Stimulated activated CD4-positive, alpha-beta T cell treated with anti-CD3 and anti-CD28 coated beads, Interleukin-2, amount 100 ng/mL, for 48 hours (primary cell): ENCODE measurements at regions not wholly inside any gene's neighbourhood (a gene's known extent, or its start where the extent isn't known, plus 50 kb on each side); places are given as distances from the start of the nearest gene placed in this dataset.
"Not testable (repeated sequence)": the region's sequence is repeated elsewhere in the genome, so short reads cannot be mapped to it uniquely, and the experiment has no call there.

Experiments used
- DNase-seq, 2 donors: peaks; one replicate each; pipeline ENCODE4 v3.0.0-alpha.2; 2020

DNA sequence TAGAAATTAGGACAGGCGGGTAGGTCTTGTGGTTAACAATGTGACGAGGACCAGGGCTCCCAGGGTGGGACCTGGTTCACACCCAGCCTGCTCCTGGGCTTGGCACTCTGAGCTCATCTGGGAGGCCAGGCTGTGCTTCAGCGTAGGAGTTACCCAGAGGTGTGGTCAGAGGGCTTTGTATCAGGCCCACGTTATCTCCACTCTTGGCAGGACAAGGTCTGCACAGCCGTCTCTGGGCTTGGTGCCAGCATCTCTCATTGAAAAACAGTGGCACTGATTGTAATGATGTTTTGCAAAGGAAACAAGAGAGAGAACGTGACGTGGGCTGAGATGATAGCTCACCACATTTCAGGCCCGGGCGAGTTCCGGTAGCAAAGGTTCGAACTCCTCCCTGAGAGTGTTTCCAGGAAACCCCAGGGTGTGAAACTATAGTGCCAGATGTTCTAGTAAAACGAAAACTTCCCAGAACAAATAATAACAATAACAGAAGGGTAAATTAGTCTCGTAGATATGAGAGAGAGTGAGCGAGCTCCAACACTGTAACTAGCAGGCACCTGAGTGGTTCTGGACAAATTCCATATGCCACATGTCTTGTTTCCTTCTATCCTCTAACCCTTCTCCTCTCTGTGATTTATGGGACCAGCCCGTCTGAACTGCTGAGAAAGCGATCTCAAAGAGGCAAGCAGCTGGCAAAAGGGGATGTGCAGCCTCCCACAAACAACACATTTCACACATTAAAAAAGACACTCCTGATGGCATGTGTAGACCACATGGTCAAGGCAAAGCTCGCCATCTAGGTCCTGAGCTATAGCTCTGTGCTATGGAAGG lies 227.3 kb downstream of the KTN1 start:
- peak; percentile 46 to 49 for DNase-seq

DNA sequence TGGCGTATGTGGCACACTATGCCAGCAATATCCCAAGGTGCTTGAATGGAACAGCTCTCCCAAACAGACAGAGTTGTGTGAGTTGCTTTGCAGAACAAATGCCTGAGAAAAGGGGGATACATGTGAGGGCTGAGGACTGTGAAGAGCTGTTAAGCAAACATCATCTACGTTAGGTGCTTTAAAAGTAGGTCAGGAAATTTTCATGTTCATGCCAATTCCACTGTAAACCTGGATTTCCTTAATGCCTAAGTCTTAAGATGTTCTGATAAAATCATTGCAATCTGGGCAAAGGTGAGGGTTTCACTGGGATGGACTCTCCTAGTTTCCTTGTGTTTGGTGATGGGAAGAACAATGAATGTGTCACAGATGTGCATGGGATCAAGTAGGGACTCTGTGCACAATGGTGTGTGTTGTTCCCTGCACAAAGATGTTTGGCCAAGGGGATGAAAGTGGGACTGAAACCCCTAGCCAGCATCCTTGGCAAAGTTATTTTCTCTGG lies 227.9 kb downstream of the KTN1 start:
- DNase-seq, result no peak

- DNase-seq, result no peak
Measured at GRCh38 chr14:55813630-55814029, 233.6 kb downstream of the KTN1 start.

DNA sequence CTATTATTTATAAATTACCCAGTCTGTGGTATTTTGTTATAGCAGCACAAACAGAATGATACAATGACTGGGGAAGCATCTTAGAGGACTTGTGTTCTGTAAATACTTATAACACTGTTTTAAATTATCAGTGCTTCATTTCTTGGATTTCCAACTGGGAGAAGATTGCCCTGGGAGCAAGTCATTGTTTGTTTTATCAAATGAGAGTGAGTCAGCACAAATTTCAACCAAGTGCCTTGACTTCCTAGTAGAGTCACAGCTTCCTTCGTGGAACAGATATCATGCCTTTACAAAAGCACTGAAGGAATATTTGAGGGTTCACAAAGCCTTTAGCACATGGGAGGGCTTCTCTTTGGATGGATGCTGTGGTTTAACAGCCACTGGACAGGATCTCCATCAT lies 234.1 kb downstream of the KTN1 start:
- DNase-seq, result no peak

GRCh38 chr14:55814873-55815272 lies 234.9 kb downstream of the KTN1 start:
- no peak for DNase-seq

DNA sequence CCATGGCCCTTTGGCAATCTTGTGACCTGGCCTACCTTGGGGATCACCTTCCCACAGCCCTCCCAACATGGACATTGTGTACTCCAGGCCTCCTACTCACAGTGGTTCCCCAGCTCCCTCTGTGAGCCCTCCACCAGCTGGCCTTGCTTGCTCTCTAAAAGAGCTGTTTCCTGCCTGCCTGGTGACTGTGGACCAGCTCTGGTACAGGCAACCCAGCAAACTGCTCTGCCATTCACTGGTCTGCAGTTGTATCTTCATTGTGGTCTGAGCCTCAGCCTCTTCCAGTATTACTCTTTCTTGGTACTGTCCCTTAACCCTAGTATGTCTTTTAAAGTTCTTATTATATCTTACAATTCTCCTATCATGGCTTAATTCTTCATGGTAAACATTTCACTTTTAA lies 236.2 kb downstream of the KTN1 start:
- DNase-seq, result no peak

GRCh38 chr14:55819610-55820304 lies 239.8 kb downstream of the KTN1 start:
- DNase-seq, result no peak

DNA sequence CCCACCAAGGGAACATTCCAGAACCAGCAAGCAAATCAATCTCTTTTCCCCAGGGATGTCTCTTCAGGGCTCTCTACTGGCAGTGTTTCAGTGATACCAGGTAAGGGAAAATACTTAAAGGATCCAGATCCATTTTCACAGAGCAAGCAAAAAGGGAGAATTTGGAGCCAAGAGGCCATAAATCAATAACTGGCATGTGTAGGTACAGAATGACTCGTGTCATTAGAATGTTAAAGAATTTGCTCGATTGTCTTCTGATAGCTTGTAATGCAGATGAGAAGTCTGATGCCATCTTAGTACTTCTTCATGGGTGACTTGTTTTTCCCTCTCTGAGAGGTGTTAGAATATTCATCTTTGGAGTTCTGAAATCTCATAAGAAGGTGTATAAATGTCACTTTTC lies 242.9 kb downstream of the KTN1 start:
- DNase-seq, result no peak

DNA sequence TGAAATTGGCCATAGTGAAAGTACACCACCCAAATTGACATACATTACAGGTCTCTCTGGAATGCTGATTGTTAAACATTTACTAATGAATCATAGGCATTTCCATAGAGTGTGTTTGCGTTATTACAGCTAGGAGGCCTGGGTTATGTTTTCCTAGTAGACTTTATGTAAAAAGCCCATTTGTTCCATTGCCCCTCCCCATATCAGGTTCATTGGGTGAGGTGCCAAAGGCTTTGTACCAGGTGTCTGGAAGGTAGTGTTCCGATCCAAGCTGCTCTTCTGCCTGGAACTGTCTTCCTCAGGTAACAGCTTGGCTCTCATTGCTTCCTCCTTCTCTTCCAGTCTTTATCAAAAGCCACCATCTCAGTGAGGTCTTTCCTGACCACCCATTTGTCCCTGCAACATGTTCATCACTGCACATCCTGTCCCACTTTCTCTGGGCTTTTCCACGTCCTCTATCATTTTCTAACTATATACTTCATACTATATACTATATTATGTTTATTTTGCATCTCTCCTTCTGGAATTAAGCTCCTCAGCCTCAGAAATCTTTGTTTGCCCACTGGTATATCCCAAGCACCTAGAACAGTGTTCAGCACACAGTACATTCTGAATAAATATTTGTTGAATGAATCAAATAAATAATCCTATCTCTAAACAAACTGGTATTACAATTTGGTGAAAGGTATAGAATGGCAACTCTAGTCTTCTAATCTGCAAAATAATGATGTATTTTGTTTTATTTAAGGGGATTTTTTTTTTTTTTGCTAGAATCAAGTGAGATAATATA lies 252.3 kb downstream of the KTN1 start:
- DNase-seq, result no peak

DNA sequence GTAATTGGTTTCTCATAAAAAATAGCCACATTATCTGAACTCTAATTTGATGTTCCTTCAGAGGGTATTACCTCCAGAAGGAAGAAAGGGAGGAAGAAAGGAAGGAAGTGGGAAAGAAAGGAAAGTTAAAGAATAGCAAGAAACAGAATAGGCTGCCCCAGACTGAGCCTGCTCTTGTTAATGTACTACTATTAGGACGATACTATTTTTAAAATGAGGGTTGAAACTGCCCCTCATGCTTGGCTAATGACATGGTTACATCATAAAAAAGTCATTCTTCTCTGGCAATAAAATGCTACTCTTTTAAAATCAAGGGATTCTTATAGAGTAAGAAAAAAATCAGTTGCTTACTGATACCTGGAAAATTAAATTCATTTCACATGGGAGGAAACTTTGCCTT lies 253.0 kb downstream of the KTN1 start:
- DNase-seq, result no peak

GRCh38 chr14:55834390-55834789 lies 254.4 kb downstream of the KTN1 start:
- DNase-seq, result no peak

GRCh38 chr14:55835985-55836384 lies 256.0 kb downstream of the KTN1 start:
- no peak for DNase-seq

DNA sequence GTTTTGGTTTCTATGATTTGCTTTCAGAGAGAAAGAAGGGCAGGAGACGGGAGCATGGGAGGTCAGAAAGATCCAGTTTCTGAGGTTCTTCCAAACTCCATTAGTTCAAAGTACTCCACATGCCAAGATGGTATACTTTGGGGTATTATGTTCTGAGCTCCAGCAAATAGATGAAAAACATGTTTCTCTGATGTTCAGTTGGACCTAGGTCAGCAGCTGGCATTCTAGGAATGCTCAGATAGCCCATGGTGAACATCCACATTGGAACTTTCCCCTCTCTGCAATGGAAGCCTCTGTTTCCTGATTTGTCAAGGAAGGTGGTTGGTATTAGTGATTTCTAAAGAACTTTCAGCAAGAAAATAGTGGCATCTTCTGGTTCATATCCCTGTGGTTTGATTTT lies 257.5 kb downstream of the KTN1 start:
- no peak for DNase-seq

DNA sequence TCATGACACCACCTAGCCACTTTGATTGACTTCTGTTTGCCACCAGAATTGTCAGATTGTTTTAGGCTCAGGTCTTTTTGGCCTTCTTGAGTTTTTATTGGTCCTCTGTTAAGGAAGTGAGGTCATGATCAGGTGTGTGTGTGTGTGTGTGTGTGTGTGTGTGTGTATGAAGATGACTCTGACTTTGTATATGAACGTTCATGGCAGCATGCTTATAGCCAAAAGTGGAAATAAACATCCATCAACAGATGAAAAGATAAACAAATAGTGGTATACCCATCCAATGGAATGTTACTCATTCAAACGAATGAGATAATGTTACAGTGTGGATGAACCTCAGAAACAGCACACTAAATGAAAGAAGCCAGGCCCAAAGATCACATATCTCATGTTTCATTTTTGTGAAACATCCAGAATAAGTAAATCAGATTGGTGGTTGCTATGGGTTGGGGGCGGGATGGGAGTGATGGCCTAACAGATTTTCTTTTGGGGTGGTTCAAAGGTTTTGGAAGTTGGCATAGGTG lies 258.6 kb downstream of the KTN1 start:
- no peak for DNase-seq

DNA sequence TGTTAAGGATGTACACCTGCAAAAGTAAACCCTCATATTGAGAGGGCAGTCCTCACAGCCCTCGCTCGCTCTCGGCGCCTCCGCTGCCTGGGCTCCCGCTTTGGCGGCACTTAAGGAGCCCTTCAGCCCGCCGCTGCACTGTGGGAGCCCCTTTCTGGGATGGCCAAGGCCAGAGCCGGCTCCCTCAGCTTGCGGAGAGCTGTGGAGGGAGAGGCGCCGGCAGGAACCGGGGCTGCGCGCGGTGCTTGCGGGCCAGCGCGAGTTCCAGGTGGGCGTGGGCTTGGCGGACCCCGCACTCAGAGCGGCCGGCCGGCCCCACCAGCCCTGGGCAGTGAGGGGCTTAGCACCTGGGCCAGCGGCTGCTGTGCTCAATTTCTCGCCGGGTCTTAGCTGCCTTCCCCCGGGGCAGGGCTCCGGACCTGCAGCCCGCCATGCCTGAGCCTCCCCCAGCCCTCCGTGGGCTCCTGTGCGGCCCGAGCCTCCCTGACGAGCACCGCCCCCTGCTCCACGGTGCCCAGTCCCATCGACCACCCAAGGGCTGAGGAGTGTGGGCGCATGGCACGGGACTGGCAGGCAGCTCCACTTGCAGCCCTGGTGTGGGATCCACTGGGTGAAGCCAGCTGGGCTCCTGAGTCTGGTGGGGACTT lies 259.4 kb downstream of the KTN1 start:
- DNase-seq, result not testable (repeated sequence)

DNA sequence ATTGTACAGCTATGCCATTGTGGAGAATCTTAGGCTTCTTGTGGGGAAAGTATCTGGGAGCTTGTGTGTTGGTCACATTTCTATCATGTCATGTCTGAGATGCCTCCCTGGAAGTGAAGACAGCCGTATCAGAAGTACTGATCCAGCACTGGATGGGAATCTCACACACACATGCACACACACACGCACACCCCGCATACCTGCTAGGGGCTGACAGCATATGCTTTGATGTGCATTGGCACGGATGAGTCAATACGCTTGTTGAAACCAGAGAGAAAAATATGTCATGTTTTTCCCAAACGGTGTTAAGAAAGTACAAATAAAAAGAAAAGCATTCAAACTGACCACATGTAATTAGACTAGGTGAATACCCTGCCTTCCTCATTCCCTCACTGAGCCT lies 260.8 kb downstream of the KTN1 start:
- no peak for DNase-seq

DNA sequence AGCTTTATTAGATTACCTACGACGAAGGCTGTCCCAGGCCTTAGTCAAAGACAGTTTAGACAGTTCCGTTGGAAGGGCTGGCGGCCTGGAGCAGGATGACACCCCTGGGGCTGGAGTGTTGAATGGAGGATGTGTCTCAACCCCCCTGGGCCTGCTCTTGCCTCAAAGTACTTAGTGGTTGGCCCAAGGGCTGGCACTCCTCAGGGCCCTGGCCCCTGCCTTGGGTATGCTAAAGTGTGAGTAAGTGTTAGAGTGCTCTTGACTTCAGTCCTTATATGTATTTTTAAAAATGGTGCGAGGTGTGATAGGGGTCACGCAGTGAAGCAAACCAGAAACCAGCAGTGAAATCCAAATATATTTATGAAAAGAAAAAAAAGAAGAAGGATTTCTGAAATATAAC lies 261.6 kb downstream of the KTN1 start:
- no peak for DNase-seq

GRCh38 chr14:55843718-55844403 lies 263.9 kb downstream of the KTN1 start:
- no peak for DNase-seq

DNA sequence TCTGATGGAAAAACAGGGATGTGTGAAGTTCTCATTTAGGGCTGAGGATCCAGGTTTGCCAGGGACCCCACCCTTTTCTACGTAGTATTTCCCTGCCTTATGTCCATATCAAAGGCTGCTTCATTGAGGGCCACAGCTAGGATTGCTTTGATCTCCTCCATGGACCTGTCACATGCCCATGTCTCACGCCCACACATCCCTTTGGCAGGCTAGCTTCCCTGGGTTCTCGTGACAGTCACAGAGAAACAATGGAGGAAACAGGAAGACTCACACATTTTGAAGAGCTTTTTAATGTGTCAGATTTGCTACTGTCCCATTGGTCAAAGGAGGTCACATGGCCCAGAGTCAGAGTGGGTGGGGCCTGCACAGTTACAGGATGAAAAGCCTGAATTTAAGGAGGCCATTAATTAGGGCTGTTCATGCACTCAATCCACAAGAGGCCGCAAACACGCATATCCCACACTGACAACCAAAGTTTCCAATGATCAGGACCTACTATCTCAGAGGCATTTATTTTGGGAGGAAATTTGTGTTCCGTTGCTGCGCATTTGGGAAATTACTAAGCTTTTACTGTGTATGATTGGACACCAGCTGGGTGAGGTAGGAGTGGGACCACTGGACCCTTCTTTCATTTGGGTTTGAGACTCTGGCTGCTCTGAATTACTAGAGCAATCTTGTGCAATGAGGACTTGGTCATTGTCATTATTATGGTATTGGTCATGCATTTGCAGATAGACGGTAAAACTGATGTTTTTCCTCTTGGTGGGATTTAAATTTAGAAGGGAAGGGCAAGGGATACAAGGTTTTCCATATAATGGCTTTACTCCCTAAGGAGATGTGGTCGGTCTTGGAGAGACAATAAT lies 266.2 kb downstream of the KTN1 start:
- DNase-seq, result no peak

DNA sequence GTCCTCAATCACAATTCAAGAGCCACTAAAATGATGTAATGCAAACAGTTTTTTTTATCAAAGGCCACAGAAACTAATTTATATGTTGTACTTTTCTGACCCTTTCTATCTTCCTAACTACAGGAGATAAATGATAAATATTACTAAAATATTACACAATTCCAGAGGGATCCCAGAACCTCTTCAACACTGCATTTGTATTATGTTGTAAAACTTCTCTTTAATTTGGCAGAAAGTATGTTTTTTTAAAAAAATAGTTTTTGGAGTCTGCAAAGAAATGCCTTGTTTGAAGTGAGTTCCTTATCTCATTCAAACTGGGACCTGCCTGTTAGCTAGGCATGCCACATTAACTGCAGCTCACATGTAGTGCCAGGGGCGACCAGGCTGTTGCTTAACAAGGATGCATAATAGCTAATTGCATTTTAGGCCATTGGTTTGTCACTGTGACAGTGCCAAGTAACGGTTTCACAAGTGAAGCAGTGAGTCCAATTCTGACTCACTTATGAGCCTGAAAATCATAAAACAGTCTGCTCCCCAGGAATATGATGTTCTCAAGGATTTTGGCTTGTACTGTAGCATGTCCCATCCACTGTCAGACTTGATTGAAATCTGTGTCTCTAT lies 266.9 kb downstream of the KTN1 start:
- no peak for DNase-seq

DNA sequence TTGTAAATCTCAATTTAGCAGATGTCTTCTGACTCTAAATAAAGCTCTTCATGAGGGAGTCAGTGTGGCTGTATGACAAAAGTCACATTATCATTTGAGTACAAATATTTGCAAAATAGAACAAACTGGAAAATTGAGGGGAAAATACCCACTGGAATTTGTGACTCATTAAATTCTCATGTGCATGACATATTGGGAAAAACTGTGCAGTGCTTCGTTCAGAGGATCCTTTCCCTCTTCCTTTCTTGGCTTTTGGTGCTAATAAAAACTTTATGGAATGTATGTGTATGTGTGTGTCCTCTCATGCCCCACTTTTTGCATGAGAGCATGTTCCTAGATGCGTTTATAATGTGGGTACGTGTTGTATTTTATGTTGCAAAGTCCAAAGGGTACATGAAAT lies 267.8 kb downstream of the KTN1 start:
- DNase-seq, result no peak
